H1 (cell line): ENCODE measurements at regions not wholly inside any gene's neighbourhood (a gene's known extent, or its start where the extent isn't known, plus 50 kb on each side); places are given as distances from the start of the nearest gene placed in this dataset.

Experiments
- NANOG ChIP-seq: IDR thresholded peaks from 2 replicates; pipeline ENCODE4 v1.6.1; 2011; ENCODE audit warnings: low read length, low read depth, mild to moderate bottlenecking, inconsistent platforms; ENCODE audit not compliant: insufficient read depth, poor library complexity, severe bottlenecking
- POU5F1 ChIP-seq: IDR thresholded peaks from 2 replicates; pipeline ENCODE4 v1.6.1; 2011; ENCODE audit warnings: low read depth, mild to moderate bottlenecking, low read length, moderate library complexity
- RBBP5 ChIP-seq: IDR thresholded peaks from 2 replicates; pipeline ENCODE4 v1.7.1; 2012; ENCODE audit warnings: low read depth, mild to moderate bottlenecking, inconsistent platforms, low read length, moderate library complexity, borderline replicate concordance
- SAP30 ChIP-seq: fragments of 300-600 bp; sonication (generic); IDR thresholded peaks from 2 replicates; pipeline ENCODE4 v1.7.1; 2012; ENCODE audit warnings: low read length, moderate library complexity, mild to moderate bottlenecking, inconsistent platforms; ENCODE audit not compliant: insufficient read depth, insufficient replicate concordance
- SP1 ChIP-seq: IDR thresholded peaks from 2 replicates; pipeline ENCODE4 v1.6.1; 2011; ENCODE audit warnings: low read depth, low read length
- YY1 ChIP-seq: IDR thresholded peaks from 2 replicates; pipeline ENCODE4 v1.6.1; 2011; ENCODE audit warnings: low read depth, mild to moderate bottlenecking, low read length
- TF ChIP-seq, protein P1 (sequence below), 3 experiments: IDR thresholded peaks; 1 replicate in 2 of 3; 2 replicates in 1 of 3; pipeline versions ENCODE4 v1.5.1 to v1.6.1; 2011; ENCODE audit warnings: low read length in 3 of 3, mild to moderate bottlenecking in 3 of 3, inconsistent platforms in 2 of 3, low read depth in 1 of 3, moderate library complexity in 1 of 3; ENCODE audit not compliant: insufficient read depth in 1 of 3; ENCODE audit errors: control extremely low read depth in 1 of 3

DNA sequence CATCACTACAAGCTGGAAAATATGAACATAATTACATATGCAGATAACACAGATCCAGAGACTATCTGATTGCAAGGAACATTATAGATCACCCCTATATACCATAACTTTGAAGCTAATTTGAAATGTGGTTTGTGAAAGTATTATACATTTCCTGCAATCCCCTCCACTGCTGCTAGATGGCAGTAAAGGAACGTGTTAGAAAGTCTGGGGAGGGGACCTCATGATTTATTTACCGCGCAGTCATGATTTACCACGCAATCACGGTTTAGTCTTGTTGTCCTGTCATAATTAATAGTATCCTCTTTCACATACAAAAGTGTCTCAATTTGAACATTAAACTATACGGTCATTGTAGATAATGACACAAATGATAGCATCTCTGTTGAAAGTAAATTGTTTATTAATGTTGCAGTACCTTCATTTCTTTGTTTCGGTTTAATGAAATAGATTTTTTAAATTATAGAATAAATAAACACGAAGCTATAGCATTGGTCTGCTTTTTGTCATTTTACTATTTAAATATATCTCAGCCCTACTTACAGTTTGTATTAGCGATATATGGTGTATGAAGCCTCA is 145.3 kb upstream of the PRSS1 start (continued):
- TF ChIP-seq SAP30 (no peak), YY1 (no peak), NANOG (no peak), RBBP5 (no peak), SP1 (no peak), POU5F1 (no peak)
- TF ChIP-seq, protein P1, sequence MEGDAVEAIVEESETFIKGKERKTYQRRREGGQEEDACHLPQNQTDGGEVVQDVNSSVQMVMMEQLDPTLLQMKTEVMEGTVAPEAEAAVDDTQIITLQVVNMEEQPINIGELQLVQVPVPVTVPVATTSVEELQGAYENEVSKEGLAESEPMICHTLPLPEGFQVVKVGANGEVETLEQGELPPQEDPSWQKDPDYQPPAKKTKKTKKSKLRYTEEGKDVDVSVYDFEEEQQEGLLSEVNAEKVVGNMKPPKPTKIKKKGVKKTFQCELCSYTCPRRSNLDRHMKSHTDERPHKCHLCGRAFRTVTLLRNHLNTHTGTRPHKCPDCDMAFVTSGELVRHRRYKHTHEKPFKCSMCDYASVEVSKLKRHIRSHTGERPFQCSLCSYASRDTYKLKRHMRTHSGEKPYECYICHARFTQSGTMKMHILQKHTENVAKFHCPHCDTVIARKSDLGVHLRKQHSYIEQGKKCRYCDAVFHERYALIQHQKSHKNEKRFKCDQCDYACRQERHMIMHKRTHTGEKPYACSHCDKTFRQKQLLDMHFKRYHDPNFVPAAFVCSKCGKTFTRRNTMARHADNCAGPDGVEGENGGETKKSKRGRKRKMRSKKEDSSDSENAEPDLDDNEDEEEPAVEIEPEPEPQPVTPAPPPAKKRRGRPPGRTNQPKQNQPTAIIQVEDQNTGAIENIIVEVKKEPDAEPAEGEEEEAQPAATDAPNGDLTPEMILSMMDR (IDR thresholded peaks at IDR 0.05; ENCODE audit: control extremely low read depth in 1 of 3, insufficient read depth in 1 of 3, low read depth in 1 of 3, low read length in 3 of 3) = peak in 2 of 3 experiments; percentile 75 to 77; a peak in 3 of 4 replicates
- TF ChIP-seq, all 59 proteins: peak for 6
